ENCODE measurements at regions not wholly inside any gene's neighbourhood (a gene's known extent, or its start where the extent isn't known, plus 50 kb on each side); places are given as distances from the start of the nearest gene placed in this dataset.

GRCh38 chr3:17938313-17938712 is 195.9 kb upstream of the TBC1D5 start:
- TF ChIP-seq RFX5 (IDR thresholded peaks at IDR 0.05), result no peak
- TF ChIP-seq CTCF (IDR thresholded peaks at IDR 0.05), result no peak
- no peak for TF ChIP-seq JUN (IDR thresholded peaks at IDR 0.05)
- no peak for TF ChIP-seq EP300 (IDR thresholded peaks at IDR 0.05)
- no peak for TF ChIP-seq TP53 (CRISPR knock-in tag; IDR thresholded peaks at IDR 0.05)
- TF ChIP-seq, protein P1, sequence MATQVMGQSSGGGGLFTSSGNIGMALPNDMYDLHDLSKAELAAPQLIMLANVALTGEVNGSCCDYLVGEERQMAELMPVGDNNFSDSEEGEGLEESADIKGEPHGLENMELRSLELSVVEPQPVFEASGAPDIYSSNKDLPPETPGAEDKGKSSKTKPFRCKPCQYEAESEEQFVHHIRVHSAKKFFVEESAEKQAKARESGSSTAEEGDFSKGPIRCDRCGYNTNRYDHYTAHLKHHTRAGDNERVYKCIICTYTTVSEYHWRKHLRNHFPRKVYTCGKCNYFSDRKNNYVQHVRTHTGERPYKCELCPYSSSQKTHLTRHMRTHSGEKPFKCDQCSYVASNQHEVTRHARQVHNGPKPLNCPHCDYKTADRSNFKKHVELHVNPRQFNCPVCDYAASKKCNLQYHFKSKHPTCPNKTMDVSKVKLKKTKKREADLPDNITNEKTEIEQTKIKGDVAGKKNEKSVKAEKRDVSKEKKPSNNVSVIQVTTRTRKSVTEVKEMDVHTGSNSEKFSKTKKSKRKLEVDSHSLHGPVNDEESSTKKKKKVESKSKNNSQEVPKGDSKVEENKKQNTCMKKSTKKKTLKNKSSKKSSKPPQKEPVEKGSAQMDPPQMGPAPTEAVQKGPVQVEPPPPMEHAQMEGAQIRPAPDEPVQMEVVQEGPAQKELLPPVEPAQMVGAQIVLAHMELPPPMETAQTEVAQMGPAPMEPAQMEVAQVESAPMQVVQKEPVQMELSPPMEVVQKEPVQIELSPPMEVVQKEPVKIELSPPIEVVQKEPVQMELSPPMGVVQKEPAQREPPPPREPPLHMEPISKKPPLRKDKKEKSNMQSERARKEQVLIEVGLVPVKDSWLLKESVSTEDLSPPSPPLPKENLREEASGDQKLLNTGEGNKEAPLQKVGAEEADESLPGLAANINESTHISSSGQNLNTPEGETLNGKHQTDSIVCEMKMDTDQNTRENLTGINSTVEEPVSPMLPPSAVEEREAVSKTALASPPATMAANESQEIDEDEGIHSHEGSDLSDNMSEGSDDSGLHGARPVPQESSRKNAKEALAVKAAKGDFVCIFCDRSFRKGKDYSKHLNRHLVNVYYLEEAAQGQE (IDR thresholded peaks at IDR 0.05), result no peak
- TF ChIP-seq, protein P2, sequence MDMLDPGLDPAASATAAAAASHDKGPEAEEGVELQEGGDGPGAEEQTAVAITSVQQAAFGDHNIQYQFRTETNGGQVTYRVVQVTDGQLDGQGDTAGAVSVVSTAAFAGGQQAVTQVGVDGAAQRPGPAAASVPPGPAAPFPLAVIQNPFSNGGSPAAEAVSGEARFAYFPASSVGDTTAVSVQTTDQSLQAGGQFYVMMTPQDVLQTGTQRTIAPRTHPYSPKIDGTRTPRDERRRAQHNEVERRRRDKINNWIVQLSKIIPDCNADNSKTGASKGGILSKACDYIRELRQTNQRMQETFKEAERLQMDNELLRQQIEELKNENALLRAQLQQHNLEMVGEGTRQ (IDR thresholded peaks at IDR 0.05), result no peak
- no peak for TF ChIP-seq ELK1 (IDR thresholded peaks at IDR 0.05; ENCODE audit: low read depth, low read length)
- TF ChIP-seq CEBPB (IDR thresholded peaks at IDR 0.05), result no peak
- TF ChIP-seq POLR2A (IDR thresholded peaks at IDR 0.05; ENCODE audit: low read length), result no peak
- no peak for TF ChIP-seq POLR2AphosphoS2 (conservative IDR thresholded peaks at IDR 0.05; ENCODE audit: low read length)
- TF ChIP-seq CBX2 (IDR thresholded peaks at IDR 0.05; ENCODE audit: borderline replicate concordance, low read depth), result no peak
- TF ChIP-seq SREBF2 (IDR thresholded peaks at IDR 0.05), result no peak
- no peak for TF ChIP-seq KDM5A (IDR thresholded peaks at IDR 0.05)

All from A549 (cell line).